SU-DHL-6 (cell line): ENCODE measurements at regions not wholly inside any gene's neighbourhood (a gene's known extent, or its start where the extent isn't known, plus 50 kb on each side); places are given as distances from the start of the nearest gene placed in this dataset.

Experiments used
- H2AFZ ChIP-seq: fragments of 200-600 bp; sonication (generic); 2 replicates; pipeline ENCODE4 v1.6.1; 2014; ENCODE audit warnings: low read depth, mild to moderate bottlenecking, moderate library complexity, mixed read lengths, antibody characterized with exemption, low read length; ENCODE audit not compliant: severe bottlenecking
- H3F3A ChIP-seq: fragments of 200-600 bp; shearing (Covaris generic); 2 replicates; pipeline ENCODE4 v1.6.0; 2016; ENCODE audit warnings: antibody characterized with exemption, mild to moderate bottlenecking; ENCODE audit not compliant: insufficient read depth
- H3K27ac ChIP-seq: fragments of 200-600 bp; sonication (generic); 2 replicates; pipeline ENCODE4 v1.5.1; 2016; ENCODE audit warnings: low read depth, mild to moderate bottlenecking, low read length, moderate library complexity, mixed read lengths
- H3K27me3 ChIP-seq: fragments of 200-600 bp; sonication (generic), shearing (Covaris generic); 2 replicates; pipeline ENCODE4 v1.6.0; 2014; ENCODE audit warnings: mild to moderate bottlenecking, low read length
- H3K36me3 ChIP-seq: fragments of 200-600 bp; sonication (generic); 2 replicates; pipeline ENCODE4 v1.6.1; 2014; ENCODE audit warnings: mild to moderate bottlenecking, low read length, mixed read lengths
- H3K4me2 ChIP-seq: fragments of 300-600, 200-600 bp; shearing (Covaris generic), sonication (generic); 2 replicates; pipeline ENCODE4 v1.6.0; 2014; ENCODE audit warnings: low read length, low read depth, mild to moderate bottlenecking; ENCODE audit not compliant: poor library complexity, severe bottlenecking
- H3K4me3 ChIP-seq: fragments of 200-600 bp; sonication (generic); 2 replicates; pipeline ENCODE4 v1.5.1; 2014; ENCODE audit warnings: antibody characterized with exemption, low read length, mild to moderate bottlenecking, mixed read lengths; ENCODE audit not compliant: insufficient read depth, poor library complexity, severe bottlenecking
- H3K79me2 ChIP-seq: fragments of 200-600 bp; sonication (generic); 2 replicates; pipeline ENCODE4 v1.6.1; 2014; ENCODE audit warnings: mild to moderate bottlenecking, low read length, moderate library complexity; ENCODE audit not compliant: insufficient read depth
- H3K9ac ChIP-seq: fragments of 200-600 bp; sonication (generic); 2 replicates; pipeline ENCODE4 v1.7.0; 2014; ENCODE audit warnings: mild to moderate bottlenecking, low read length
- H3K9me2 ChIP-seq: fragments of 200-600 bp; sonication (generic); replicated peaks from 2 replicates; pipeline ENCODE4 v1.6.1; 2014; ENCODE audit warnings: low read length; ENCODE audit not compliant: insufficient read depth
- H3K9me3 ChIP-seq: fragments of 200-600 bp; sonication (generic); 2 replicates; pipeline ENCODE4 v1.6.1; 2014; ENCODE audit warnings: low read length, mixed read lengths; ENCODE audit not compliant: insufficient read depth
- H4K20me1 ChIP-seq: fragments of 200-600 bp; sonication (generic); 2 replicates; pipeline ENCODE4 v1.6.1; 2014; ENCODE audit warnings: low read depth, mild to moderate bottlenecking, antibody characterized with exemption, low read length, moderate library complexity, mixed read lengths
- CTCF ChIP-seq: fragments of 200-600 bp; sonication (generic); IDR thresholded peaks from one replicate; pipeline ENCODE4 v1.5.1; 2017; ENCODE audit warnings: antibody characterized with exemption, mild to moderate bottlenecking, low read length, moderate library complexity; ENCODE audit not compliant: insufficient read depth, poor library complexity, severe bottlenecking
- EZH2phosphoT487 ChIP-seq: fragments of 200-600 bp; sonication (generic), shearing (Covaris generic); conservative IDR thresholded peaks from 2 replicates; pipeline ENCODE4 v1.6.1; 2018; ENCODE audit warnings: mild to moderate bottlenecking, antibody characterized with exemption, low read length, moderate library complexity, mixed read lengths

GRCh38 chr1:61570191-61570590 lies 154.8 kb downstream of the TM2D1 start:
- Histone ChIP-seq H3K9me2 (no peaks in the 10 kb centered on the region), H2AFZ (no peak overlapping the region), H4K20me1 (no peaks in the 10 kb centered on the region), H3K79me2 (no peaks in the 10 kb centered on the region), H3K36me3 (no peaks in the 10 kb centered on the region), H3K4me3 (no peak overlapping the region), H3K27ac (no peak overlapping the region), H3K9me3 (peaks cover 12% of the 10 kb centered on the region; the same call in 1 of the 2 replicates), H3K9ac (no peak overlapping the region), H3K4me2 (no peak overlapping the region), H3F3A (no peaks in the 10 kb centered on the region), H3K27me3 (no peaks in the 10 kb centered on the region)
- TF ChIP-seq CTCF, result no peak
- TF ChIP-seq EZH2phosphoT487, result no peak

GRCh38 chr1:61569303-61569621 lies 155.7 kb downstream of the TM2D1 start:
- H3K36me3 ChIP-seq, result no peaks in the 10 kb centered on the region
- no peak overlapping the region for H3K27ac ChIP-seq
- no peak overlapping the region for H3K4me3 ChIP-seq
- peaks cover 12% of the 10 kb centered on the region; the same call in 1 of the 2 replicates for H3K9me3 ChIP-seq
- no peaks in the 10 kb centered on the region for H3F3A ChIP-seq
- H4K20me1 ChIP-seq, result no peaks in the 10 kb centered on the region
- no peaks in the 10 kb centered on the region for H3K27me3 ChIP-seq
- H3K79me2 ChIP-seq, result no peaks in the 10 kb centered on the region
- H2AFZ ChIP-seq, result no peak overlapping the region
- TF ChIP-seq CTCF, result no peak
- TF ChIP-seq EZH2phosphoT487, result no peak
- H3K9ac ChIP-seq, result no peak overlapping the region
- H3K9me2 ChIP-seq, result no peaks in the 10 kb centered on the region
- H3K4me2 ChIP-seq, result no peak overlapping the region

- Histone ChIP-seq H2AFZ (no peak overlapping the region), H3K4me3 (no peak overlapping the region), H3K9me3 (peaks cover 12% of the 10 kb centered on the region; the same call in 1 of the 2 replicates), H3K36me3 (no peaks in the 10 kb centered on the region), H3K27ac (no peak overlapping the region), H4K20me1 (no peaks in the 10 kb centered on the region), H3F3A (no peaks in the 10 kb centered on the region), H3K9me2 (no peaks in the 10 kb centered on the region), H3K4me2 (no peak overlapping the region), H3K79me2 (no peaks in the 10 kb centered on the region), H3K9ac (no peak overlapping the region), H3K27me3 (no peaks in the 10 kb centered on the region)
- no peak for TF ChIP-seq CTCF
- TF ChIP-seq EZH2phosphoT487, result no peak
These were observed 156.3 kb downstream of the TM2D1 start for GRCh38 chr1:61568460-61569302.
